Progenitor cell of endocrine pancreas (in vitro differentiated cells): ENCODE measurements at regions not wholly inside any gene's neighbourhood (a gene's known extent, or its start where the extent isn't known, plus 50 kb on each side); places are given as distances from the start of the nearest gene placed in this dataset.

Source experiments
- DNase-seq: peaks from one replicate; pipeline ENCODE4 v3.0.0; 2021; ENCODE audit warnings: low spot score; ENCODE audit not compliant: unreplicated experiment
- H3K27ac Mint-ChIP-seq: 2 replicates; pipeline ENCODE4 v1.8.0; 2021; ENCODE audit warnings: mild to moderate bottlenecking, moderate library complexity, mixed read lengths
- H3K27me3 Mint-ChIP-seq: 2 replicates; pipeline ENCODE4 v1.8.0; 2021; ENCODE audit warnings: mixed read lengths
- H3K36me3 Mint-ChIP-seq: 2 replicates; pipeline ENCODE4 v1.8.0; 2022; ENCODE audit warnings: mixed read lengths; ENCODE audit not compliant: insufficient read depth
- H3K4me1 Mint-ChIP-seq: 2 replicates; pipeline ENCODE4 v1.8.0; 2021; ENCODE audit warnings: low read depth, mixed read lengths
- H3K4me3 Mint-ChIP-seq: 2 replicates; pipeline ENCODE4 v1.8.0; 2021; ENCODE audit warnings: low read depth, mild to moderate bottlenecking, moderate library complexity, mixed read lengths
- H3K9me3 Mint-ChIP-seq: 2 replicates; pipeline ENCODE4 v1.8.0; 2021; ENCODE audit warnings: low read depth, mixed read lengths
- CTCF ChIP-seq: fragments of 200-600 bp; sonication (generic); IDR thresholded peaks from one replicate; pipeline ENCODE4 v1.5.0; 2021; ENCODE audit warnings: antibody characterized with exemption, mild to moderate bottlenecking; ENCODE audit not compliant: unreplicated experiment

- Mint-ChIP-seq H3K4me3 (no peak overlapping the region), H3K27ac (no peak overlapping the region), H3K36me3 (peaks cover 1% of the 10 kb centered on the region), H3K4me1 (peaks cover 7% of the 10 kb centered on the region), H3K9me3 (peaks cover 4% of the 10 kb centered on the region), H3K27me3 (no peaks in the 10 kb centered on the region)
- no peak for DNase-seq
- no peak for TF ChIP-seq CTCF
These were observed 431.1 kb downstream of the KCNH5 start for GRCh38 chr14:62614122-62614521.

- H3K36me3 Mint-ChIP-seq, result peaks cover 1% of the 10 kb centered on the region
These were observed 428.6 kb downstream of the KCNH5 start for GRCh38 chr14:62616668-62617067.

GRCh38 chr14:62626416-62626815, 418.8 kb downstream of the KCNH5 start:
- no peak overlapping the region for H3K4me3 Mint-ChIP-seq
- H3K4me1 Mint-ChIP-seq, result peaks cover 10% of the 10 kb centered on the region
- H3K36me3 Mint-ChIP-seq, result peaks cover 2% of the 10 kb centered on the region

More at GRCh38 chr14:62616668-62617067, 428.6 kb downstream of the KCNH5 start:
- DNase-seq, result no peak
- no peak for TF ChIP-seq CTCF
- Mint-ChIP-seq H3K9me3 (peaks cover 4% of the 10 kb centered on the region), H3K27ac (no peak overlapping the region), H3K4me1 (peaks cover 8% of the 10 kb centered on the region), H3K4me3 (no peak overlapping the region), H3K27me3 (no peaks in the 10 kb centered on the region)

GRCh38 chr14:62629176-62629725, 416.0 kb downstream of the KCNH5 start:
- H3K4me3 Mint-ChIP-seq, result no peak overlapping the region
- no peak for TF ChIP-seq CTCF
- H3K27me3 Mint-ChIP-seq, result no peaks in the 10 kb centered on the region
- H3K9me3 Mint-ChIP-seq, result peaks cover 13% of the 10 kb centered on the region
- peaks cover 5% of the 10 kb centered on the region for H3K4me1 Mint-ChIP-seq
- H3K36me3 Mint-ChIP-seq, result peaks cover 2% of the 10 kb centered on the region
- H3K27ac Mint-ChIP-seq, result no peak overlapping the region
- no peak for DNase-seq

More at GRCh38 chr14:62626416-62626815, 418.8 kb downstream of the KCNH5 start:
- Mint-ChIP-seq H3K27ac (no peak overlapping the region), H3K9me3 (peaks cover 10% of the 10 kb centered on the region), H3K27me3 (no peaks in the 10 kb centered on the region)
- DNase-seq, result no peak
- TF ChIP-seq CTCF, result no peak

- no peaks in the 10 kb centered on the region for H3K36me3 Mint-ChIP-seq
These were observed 414.1 kb downstream of the KCNH5 start for GRCh38 chr14:62631176-62631575.

More at GRCh38 chr14:62631176-62631575, 414.1 kb downstream of the KCNH5 start:
- Mint-ChIP-seq H3K4me1 (peaks cover 5% of the 10 kb centered on the region), H3K27ac (no peak overlapping the region), H3K9me3 (peaks cover 7% of the 10 kb centered on the region), H3K27me3 (no peaks in the 10 kb centered on the region), H3K4me3 (no peak overlapping the region)
- no peak for DNase-seq
- TF ChIP-seq CTCF, result no peak
